HepG2 (cell line): ENCODE measurements at regions not wholly inside any gene's neighbourhood (a gene's known extent, or its start where the extent isn't known, plus 50 kb on each side); places are given as distances from the start of the nearest gene placed in this dataset.

Experiments used
- ATAC-seq: fragments of 200-7000 bp; cut with Tn5 transposase; 3 replicates; pipeline ENCODE4 v1.9.1; 2020; ENCODE audit warnings: mild to moderate bottlenecking, moderate library complexity
- BruUV-seq: library from RNA; stranded (reverse); fragments of 400-500 nt; replicated peaks from 2 replicates; lab custom pipeline; 2021; lab: Mats Ljungman, UMichigan
- CTCF ChIA-PET: fragments of 300-600 bp; formaldehyde crosslinking; extraction: SDS; loops from one replicate; lab custom pipeline; 2021; ENCODE audit warnings: low total read pairs, inconsistent platforms, low intra/inter-chr PET ratio; lab: Yijun Ruan, JAX
- POLR2A ChIA-PET: fragments of 350-600 bp; sonication (Branson Sonifier 250); formaldehyde crosslinking; loops from one replicate; lab custom pipeline; 2020; ENCODE audit warnings: antibody characterized with exemption, inconsistent platforms; lab: Yijun Ruan, JAX
- DNase-seq: peaks from one replicate; pipeline ENCODE4 v3.0.0-alpha.2; 2015; ENCODE audit warnings: low spot score
- FAIRE-seq: peaks from 3 replicates; lab custom pipeline; 2011; peaks lifted over from hg19 to GRCh38; lab: Jason Lieb, UNC
- H2AFZ ChIP-seq: one replicate; pipeline ENCODE4 v1.6.1; 2011; ENCODE audit warnings: low read length, inconsistent platforms
- H3K27ac ChIP-seq: fragments of 300-600 bp; 3 replicates; pipeline ENCODE4 v1.8.0; 2011; ENCODE audit warnings: mixed run types, mild to moderate bottlenecking, mixed read lengths, low read length, inconsistent platforms; ENCODE audit not compliant: insufficient read depth; ENCODE audit errors: extremely low read length
- H3K27me3 ChIP-seq, 2 experiments: fragments of 200-600 bp in 1 of 2; 2 replicates in 1 of 2; 3 replicates in 1 of 2; pipeline versions ENCODE4 v1.6.0 to v1.8.0; 2011; ENCODE audit warnings: low read length in 2 of 2, mild to moderate bottlenecking in 2 of 2, moderate library complexity in 2 of 2, inconsistent platforms in 1 of 2; ENCODE audit not compliant: insufficient read depth in 2 of 2, control insufficient read depth in 1 of 2
- H3K36me3 ChIP-seq, 2 experiments: fragments of 200-600 bp in 1 of 2; replicated peaks in 1 of 2; 2 replicates in 1 of 2; 3 replicates in 1 of 2; pipeline versions ENCODE4 v1.5.1 to v1.8.0; 2011; ENCODE audit warnings: low read length in 2 of 2, inconsistent platforms in 1 of 2; ENCODE audit not compliant: insufficient read depth in 2 of 2, control insufficient read depth in 1 of 2
- H3K4me1 ChIP-seq: 2 replicates; pipeline ENCODE4 v1.5.1; 2012; ENCODE audit warnings: low read length, inconsistent platforms; ENCODE audit not compliant: insufficient read depth
- H3K4me2 ChIP-seq: 2 replicates; pipeline ENCODE4 v1.6.0; 2011; ENCODE audit warnings: low read depth, low read length, inconsistent platforms
- H3K4me3 ChIP-seq, 3 experiments: fragments of 200-600 bp in 1 of 3; sonication (generic), shearing (Covaris generic) in 1 of 3; replicated peaks in 1 of 3; 2 replicates each; pipeline ENCODE4 v1.5.1; 2011 to 2016; ENCODE audit warnings: low read length in 3 of 3, inconsistent platforms in 2 of 3, low read depth in 2 of 3, mild to moderate bottlenecking in 2 of 3, control low read depth in 1 of 3, mixed read lengths in 1 of 3; ENCODE audit not compliant: insufficient read depth in 1 of 3
- H3K79me2 ChIP-seq: one replicate; pipeline ENCODE4 v1.6.1; 2011; ENCODE audit warnings: low read length, inconsistent platforms; ENCODE audit not compliant: insufficient read depth
- H3K9ac ChIP-seq: 2 replicates; pipeline ENCODE4 v1.6.0; 2011; ENCODE audit warnings: mild to moderate bottlenecking, low read depth, low read length, inconsistent platforms; ENCODE audit not compliant: insufficient read depth
- H3K9me3 ChIP-seq: 2 replicates; pipeline ENCODE4 v1.5.1; 2012; ENCODE audit warnings: mild to moderate bottlenecking, low read length
- H4K20me1 ChIP-seq: 2 replicates; pipeline ENCODE4 v1.6.0; 2011; ENCODE audit warnings: inconsistent platforms, mild to moderate bottlenecking, low read length, moderate library complexity; ENCODE audit not compliant: insufficient read depth
- MAFF ChIP-seq: IDR thresholded peaks from 2 replicates; pipeline ENCODE4 v1.6.1; 2011; ENCODE audit warnings: low read depth, low read length, improper control_type of control experiment
- MAFK ChIP-seq, 2 experiments: IDR thresholded peaks in 1 of 2; conservative IDR thresholded peaks in 1 of 2; 2 replicates each; pipeline ENCODE4 v1.6.1; 2011; ENCODE audit warnings: improper control_type of control experiment in 2 of 2, low read length in 2 of 2
- ZNF432 ChIP-seq: sonication (generic); formaldehyde crosslinking; IDR thresholded peaks from 2 replicates; pipeline ENCODE4 v1.5.0; 2020; ENCODE audit warnings: missing genetic modification reagents, mild to moderate bottlenecking, borderline replicate concordance
- ZNF574 ChIP-seq: sonication (generic); formaldehyde crosslinking; IDR thresholded peaks from 2 replicates; pipeline ENCODE4 v1.4.0; 2020; ENCODE audit warnings: missing genetic modification reagents
- ZNF576 ChIP-seq: sonication (generic); formaldehyde crosslinking; IDR thresholded peaks from 2 replicates; pipeline ENCODE4 v1.4.0; 2020; ENCODE audit warnings: mild to moderate bottlenecking, missing genetic modification reagents
- ZNF580 ChIP-seq: IDR thresholded peaks from 2 replicates; pipeline ENCODE4 v1.6.1; 2016; ENCODE audit warnings: low read depth, borderline replicate concordance
- WGBS: methylation state at CpG from one replicate; pipeline ENCODE4 v1.1.6; 2017; ENCODE audit warnings: low lambda C conversion rate; 5-methylcytosine and 5-hydroxymethylcytosine counted together
- in situ Hi-C: cut with HindIII; loops from 2 replicates; pipeline ENCODE4 v1.10.0; 2017; ENCODE audit warnings: low pct_unique_long_range_greater_than_20kb; ENCODE audit not compliant: extremely low pct_ligation_motif_present
- intact Hi-C: fragments of 100-400 bp; cut with micrococcal nuclease; formaldehyde crosslinking; loops from one replicate; pipeline ENCODE4 v1.10.0; 2022; ENCODE audit not compliant: unreplicated experiment

GRCh38 chr6:28776269-28777146, 147.3 kb downstream of the TRIM27 start:
- ChIA-PET POLR2A (no interaction called here), CTCF (no interaction called here)
- Histone ChIP-seq H3K79me2 (no peaks in the 10 kb centered on the region), H3K9ac (no peak overlapping the region), H3K4me1 (no peaks in the 10 kb centered on the region), H3K27ac (no peak overlapping the region), H3K4me3 (no peak overlapping the region), H3K4me2 (no peak overlapping the region), H3K9me3 (no peaks in the 10 kb centered on the region), H3K27me3 (peaks cover 19 to 93% of the 10 kb centered on the region in 2 experiments), H3K36me3 (no peaks in the 10 kb centered on the region), H2AFZ (no peak overlapping the region), H4K20me1 (no peaks in the 10 kb centered on the region)
- TF ChIP-seq ZNF576 (CRISPR knock-in tag), result no peak
- no peak for TF ChIP-seq ZNF580 (CRISPR knock-in tag)
- TF ChIP-seq MAFK (conservative IDR thresholded peaks at IDR 0.05 in 1 of 2, IDR thresholded peaks at IDR 0.05 in 1 of 2; ENCODE audit: low read length in 2 of 2), result peak; percentile 66 to 81
- TF ChIP-seq ZNF574 (CRISPR knock-in tag), result no peak
- no peak for TF ChIP-seq ZNF432 (CRISPR knock-in tag)
- peak; percentile 57 for TF ChIP-seq MAFF
- intact Hi-C loops, result no loop called here
- 16% methylated on average over 17 of the region's 17 CpGs for WGBS
- in situ Hi-C loops, result no loop called here
- BruUV-seq, result no TSS peak
- no peak for ATAC-seq
- DNase-seq, result no peak
- FAIRE-seq, result no peak
